ENCODE measurements at regions not wholly inside any gene's neighbourhood (a gene's known extent, or its start where the extent isn't known, plus 50 kb on each side); places are given as distances from the start of the nearest gene placed in this dataset.

DNA sequence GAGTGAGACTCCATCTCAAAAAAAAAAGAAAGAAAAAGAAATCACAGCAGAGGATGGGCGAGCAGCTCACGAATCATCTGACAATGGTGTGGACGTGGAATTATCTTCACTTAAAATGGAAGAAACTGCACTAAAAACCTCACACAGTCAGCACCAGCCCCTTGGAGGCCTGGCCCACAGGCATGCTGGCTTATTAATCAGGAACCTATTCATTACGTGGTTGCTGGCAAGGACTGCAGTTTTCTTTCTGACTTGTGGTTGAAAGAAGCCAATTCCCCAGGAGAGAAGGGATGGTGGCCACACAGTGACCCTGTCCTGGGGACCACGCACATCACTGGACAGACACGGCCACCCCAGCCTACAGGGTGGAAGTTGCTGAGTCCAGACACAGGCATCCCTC is 401.1 kb downstream of the CTTN start (continued):
- TF ChIP-seq, protein P1, sequence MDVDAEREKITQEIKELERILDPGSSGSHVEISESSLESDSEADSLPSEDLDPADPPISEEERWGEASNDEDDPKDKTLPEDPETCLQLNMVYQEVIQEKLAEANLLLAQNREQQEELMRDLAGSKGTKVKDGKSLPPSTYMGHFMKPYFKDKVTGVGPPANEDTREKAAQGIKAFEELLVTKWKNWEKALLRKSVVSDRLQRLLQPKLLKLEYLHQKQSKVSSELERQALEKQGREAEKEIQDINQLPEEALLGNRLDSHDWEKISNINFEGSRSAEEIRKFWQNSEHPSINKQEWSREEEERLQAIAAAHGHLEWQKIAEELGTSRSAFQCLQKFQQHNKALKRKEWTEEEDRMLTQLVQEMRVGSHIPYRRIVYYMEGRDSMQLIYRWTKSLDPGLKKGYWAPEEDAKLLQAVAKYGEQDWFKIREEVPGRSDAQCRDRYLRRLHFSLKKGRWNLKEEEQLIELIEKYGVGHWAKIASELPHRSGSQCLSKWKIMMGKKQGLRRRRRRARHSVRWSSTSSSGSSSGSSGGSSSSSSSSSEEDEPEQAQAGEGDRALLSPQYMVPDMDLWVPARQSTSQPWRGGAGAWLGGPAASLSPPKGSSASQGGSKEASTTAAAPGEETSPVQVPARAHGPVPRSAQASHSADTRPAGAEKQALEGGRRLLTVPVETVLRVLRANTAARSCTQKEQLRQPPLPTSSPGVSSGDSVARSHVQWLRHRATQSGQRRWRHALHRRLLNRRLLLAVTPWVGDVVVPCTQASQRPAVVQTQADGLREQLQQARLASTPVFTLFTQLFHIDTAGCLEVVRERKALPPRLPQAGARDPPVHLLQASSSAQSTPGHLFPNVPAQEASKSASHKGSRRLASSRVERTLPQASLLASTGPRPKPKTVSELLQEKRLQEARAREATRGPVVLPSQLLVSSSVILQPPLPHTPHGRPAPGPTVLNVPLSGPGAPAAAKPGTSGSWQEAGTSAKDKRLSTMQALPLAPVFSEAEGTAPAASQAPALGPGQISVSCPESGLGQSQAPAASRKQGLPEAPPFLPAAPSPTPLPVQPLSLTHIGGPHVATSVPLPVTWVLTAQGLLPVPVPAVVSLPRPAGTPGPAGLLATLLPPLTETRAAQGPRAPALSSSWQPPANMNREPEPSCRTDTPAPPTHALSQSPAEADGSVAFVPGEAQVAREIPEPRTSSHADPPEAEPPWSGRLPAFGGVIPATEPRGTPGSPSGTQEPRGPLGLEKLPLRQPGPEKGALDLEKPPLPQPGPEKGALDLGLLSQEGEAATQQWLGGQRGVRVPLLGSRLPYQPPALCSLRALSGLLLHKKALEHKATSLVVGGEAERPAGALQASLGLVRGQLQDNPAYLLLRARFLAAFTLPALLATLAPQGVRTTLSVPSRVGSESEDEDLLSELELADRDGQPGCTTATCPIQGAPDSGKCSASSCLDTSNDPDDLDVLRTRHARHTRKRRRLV (CRISPR knock-in tag; IDR thresholded peaks at IDR 0.05): no peak
- TF ChIP-seq ZNF724P (CRISPR knock-in tag; IDR thresholded peaks at IDR 0.05; ENCODE audit: borderline replicate concordance) (no peak), IKZF4 (CRISPR knock-in tag; IDR thresholded peaks at IDR 0.05; ENCODE audit: borderline replicate concordance, low read depth, not compliant biosample characterization) (no peak), ZBTB20 (CRISPR knock-in tag; IDR thresholded peaks at IDR 0.05; ENCODE audit: borderline replicate concordance, low read depth) (no peak)

DNA sequence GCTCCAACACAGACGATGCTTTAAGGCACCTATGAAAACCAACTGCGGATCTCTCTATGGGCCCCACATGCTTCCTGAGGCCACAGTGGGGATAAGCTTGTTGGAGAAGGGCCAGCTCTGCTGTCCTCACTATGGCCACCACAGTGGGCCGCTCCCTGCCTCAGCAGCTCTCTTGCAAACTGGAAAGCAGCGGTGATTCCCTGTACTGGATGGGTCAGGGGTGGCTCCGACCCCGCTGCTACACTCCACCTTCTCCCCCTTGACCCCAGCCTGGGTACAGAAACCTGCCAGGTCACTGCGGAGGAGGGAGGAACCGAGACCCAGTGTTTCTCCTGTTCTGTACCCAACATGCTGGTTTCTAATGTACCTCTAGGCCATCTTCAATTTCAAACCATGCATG is 403.9 kb downstream of the CTTN start:
- H4K20me1 ChIP-seq (ENCODE audit: insufficient read depth, low read length): peaks cover 2% of the 10 kb centered on the region; the same call in 1 of the 2 replicates
- ChIA-PET CTCF (ENCODE audit: low intra/inter-chr PET ratio, low total read pairs) (no interaction called here), POLR2A (no interaction called here)
- WGBS (ENCODE audit: low lambda C conversion rate): 100% methylated on average over 4 of the region's 8 CpGs
- H3K27me3 ChIP-seq (ENCODE audit: control insufficient read depth in 1 of 2, insufficient read depth in 2 of 2, low read length in 2 of 2): no peaks in the 10 kb centered on the region
- no peak overlapping the region for H3K27ac ChIP-seq (ENCODE audit: extremely low read length, insufficient read depth, low read length)
- H3K4me3 ChIP-seq (replicated peaks in 1 of 3; ENCODE audit: insufficient read depth in 1 of 3, low read depth in 2 of 3, low read length in 3 of 3): no peak overlapping the region
- no peak for FAIRE-seq
- H3K4me1 ChIP-seq (ENCODE audit: insufficient read depth, low read length): no peaks in the 10 kb centered on the region; the same call in 1 of the 2 replicates
- no peaks in the 10 kb centered on the region for H3K79me2 ChIP-seq (ENCODE audit: insufficient read depth, low read length)
- no peak for DNase-seq (ENCODE audit: low spot score)
- no peak for ATAC-seq
- TF ChIP-seq GTF2F1 (IDR thresholded peaks at IDR 0.05; ENCODE audit: low read length) (no peak), FOXC1 (CRISPR knock-in tag; IDR thresholded peaks at IDR 0.05; ENCODE audit: borderline replicate concordance) (no peak), ZSCAN22 (CRISPR knock-in tag; IDR thresholded peaks at IDR 0.05) (no peak), U2AF1 (optimal IDR thresholded peaks at IDR 0.05; ENCODE audit: low read depth, low read length) (no peak), NFATC3 (CRISPR knock-in tag; IDR thresholded peaks at IDR 0.05) (no peak), ZNF101 (CRISPR knock-in tag; IDR thresholded peaks at IDR 0.05; ENCODE audit: borderline replicate concordance, low read depth) (no peak), SRSF4 (IDR thresholded peaks at IDR 0.05; ENCODE audit: low read depth, low read length, poor library complexity, severe bottlenecking) (no peak), ZNF235 (CRISPR knock-in tag; IDR thresholded peaks at IDR 0.05; ENCODE audit: borderline replicate concordance) (no peak), ZSCAN12 (CRISPR knock-in tag; IDR thresholded peaks at IDR 0.05) (no peak), MEIS1 (CRISPR knock-in tag; IDR thresholded peaks at IDR 0.05; ENCODE audit: borderline replicate concordance) (no peak), SRSF9 (IDR thresholded peaks at IDR 0.05; ENCODE audit: borderline replicate concordance, insufficient read depth, low read depth, low read length, poor library complexity, severe bottlenecking) (no peak), FOSL2 (CRISPR knock-in tag; IDR thresholded peaks at IDR 0.05) (no peak), ZNF224 (CRISPR knock-in tag; IDR thresholded peaks at IDR 0.05) (no peak)
- TF ChIP-seq, protein P2, sequence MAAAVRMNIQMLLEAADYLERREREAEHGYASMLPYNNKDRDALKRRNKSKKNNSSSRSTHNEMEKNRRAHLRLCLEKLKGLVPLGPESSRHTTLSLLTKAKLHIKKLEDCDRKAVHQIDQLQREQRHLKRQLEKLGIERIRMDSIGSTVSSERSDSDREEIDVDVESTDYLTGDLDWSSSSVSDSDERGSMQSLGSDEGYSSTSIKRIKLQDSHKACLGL (CRISPR knock-in tag; IDR thresholded peaks at IDR 0.05): no peak
- H2AFZ ChIP-seq (ENCODE audit: low read length): no peak overlapping the region
- BruUV-seq (replicated peaks): no TSS peak
- no peak overlapping the region for H3K9ac ChIP-seq (ENCODE audit: insufficient read depth, low read depth, low read length)
- in situ Hi-C loops (cut with HindIII; ENCODE audit: extremely low pct_ligation_motif_present, low pct_unique_long_range_greater_than_20kb): no loop called here
- no peaks in the 10 kb centered on the region for H3K9me3 ChIP-seq (ENCODE audit: low read length)
- peaks cover 33 to 90% of the 10 kb centered on the region in 2 experiments; a peak in 4 of 5 replicates for H3K36me3 ChIP-seq (replicated peaks in 1 of 2; ENCODE audit: control insufficient read depth in 1 of 2, insufficient read depth in 2 of 2, low read length in 2 of 2)
- intact Hi-C loops (cut with micrococcal nuclease; ENCODE audit: unreplicated experiment): no loop called here
- no peak overlapping the region for H3K4me2 ChIP-seq (ENCODE audit: low read depth, low read length)
